ENCODE measurements at regions not wholly inside any gene's neighbourhood (a gene's known extent, or its start where the extent isn't known, plus 50 kb on each side); places are given as distances from the start of the nearest gene placed in this dataset.

GRCh38 chr20:51249215-51249614 is 226.3 kb upstream of the KCNG1 start:
- TF ChIP-seq, protein P1, sequence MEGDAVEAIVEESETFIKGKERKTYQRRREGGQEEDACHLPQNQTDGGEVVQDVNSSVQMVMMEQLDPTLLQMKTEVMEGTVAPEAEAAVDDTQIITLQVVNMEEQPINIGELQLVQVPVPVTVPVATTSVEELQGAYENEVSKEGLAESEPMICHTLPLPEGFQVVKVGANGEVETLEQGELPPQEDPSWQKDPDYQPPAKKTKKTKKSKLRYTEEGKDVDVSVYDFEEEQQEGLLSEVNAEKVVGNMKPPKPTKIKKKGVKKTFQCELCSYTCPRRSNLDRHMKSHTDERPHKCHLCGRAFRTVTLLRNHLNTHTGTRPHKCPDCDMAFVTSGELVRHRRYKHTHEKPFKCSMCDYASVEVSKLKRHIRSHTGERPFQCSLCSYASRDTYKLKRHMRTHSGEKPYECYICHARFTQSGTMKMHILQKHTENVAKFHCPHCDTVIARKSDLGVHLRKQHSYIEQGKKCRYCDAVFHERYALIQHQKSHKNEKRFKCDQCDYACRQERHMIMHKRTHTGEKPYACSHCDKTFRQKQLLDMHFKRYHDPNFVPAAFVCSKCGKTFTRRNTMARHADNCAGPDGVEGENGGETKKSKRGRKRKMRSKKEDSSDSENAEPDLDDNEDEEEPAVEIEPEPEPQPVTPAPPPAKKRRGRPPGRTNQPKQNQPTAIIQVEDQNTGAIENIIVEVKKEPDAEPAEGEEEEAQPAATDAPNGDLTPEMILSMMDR (IDR thresholded peaks at IDR 0.05), result no peak
- TF ChIP-seq EZH2 (IDR thresholded peaks at IDR 0.05; ENCODE audit: borderline replicate concordance, insufficient read depth, low read depth, low read length, poor library complexity, severe bottlenecking), result no peak
